B cell (primary cell): ENCODE measurements at regions not wholly inside any gene's neighbourhood (a gene's known extent, or its start where the extent isn't known, plus 50 kb on each side); places are given as distances from the start of the nearest gene placed in this dataset.

ENCODE experiments used
- ATAC-seq: fragments of 200-7000 bp; cut with Tn5 transposase; one replicate; pipeline ENCODE4 v1.10.0; 2021; ENCODE audit warnings: low read depth, mild to moderate bottlenecking, moderate number of reproducible peaks, moderate library complexity
- CTCF ChIA-PET: fragments of 350-600 bp; sonication (Branson Sonifier 250); formaldehyde crosslinking; loops from one replicate; lab custom pipeline; 2021; ENCODE audit warnings: antibody characterized with exemption, inconsistent platforms; lab: Charles Lee
- POLR2A ChIA-PET: fragments of 350-600 bp; sonication (Branson Sonifier 250); formaldehyde crosslinking; loops from one replicate; lab custom pipeline; 2021; ENCODE audit warnings: antibody characterized with exemption; lab: Charles Lee
- DNase-seq: peaks from one replicate; pipeline ENCODE4 v3.0.0; 2013
- H2AFZ ChIP-seq: 2 replicates; pipeline ENCODE4 v1.6.1; 2012; ENCODE audit warnings: mild to moderate bottlenecking, low read depth, low read length; ENCODE audit not compliant: insufficient read depth, poor library complexity, severe bottlenecking
- H3K27ac ChIP-seq, 2 donors: 1 replicate in 1 of 2; 2 replicates in 1 of 2; pipeline ENCODE4 v1.5.1; 2012 to 2013; ENCODE audit warnings: low read length in 2 of 2, mild to moderate bottlenecking in 2 of 2, moderate library complexity in 1 of 2
- H3K27me3 ChIP-seq, 4 experiments: fragments of 200-600 bp in 1 of 4; sonication (generic) in 1 of 4; replicated peaks in 1 of 4; 1 replicate in 2 of 4; 2 replicates in 2 of 4; pipeline versions ENCODE4 v1.6.1 to v1.7.0; 2013 to 2016; ENCODE audit warnings: low read length in 3 of 4, mild to moderate bottlenecking in 2 of 4, mixed read lengths in 1 of 4, moderate library complexity in 1 of 4; ENCODE audit not compliant: insufficient read depth in 4 of 4, control insufficient read depth in 3 of 4; ENCODE audit errors: control extremely low read depth in 1 of 4
- H3K36me3 ChIP-seq, 2 experiments: replicated peaks in 1 of 2; 1 replicate in 1 of 2; 2 replicates in 1 of 2; pipeline versions ENCODE4 v1.6.1 to v1.7.1; 2013; ENCODE audit warnings: low read length in 1 of 2; ENCODE audit not compliant: insufficient read depth in 2 of 2, control insufficient read depth in 1 of 2; ENCODE audit errors: control extremely low read depth in 1 of 2, extremely low read depth in 1 of 2
- H3K4me1 ChIP-seq, 2 donors: fragments of 200-600 bp in 1 of 2; sonication (generic) in 1 of 2; 1 replicate in 1 of 2; 2 replicates in 1 of 2; pipeline versions ENCODE4 v1.5.1 to v1.6.1; 2013 to 2017; ENCODE audit warnings: low read length in 2 of 2; ENCODE audit not compliant: control insufficient read depth in 2 of 2, insufficient read depth in 2 of 2
- H3K4me2 ChIP-seq: replicated peaks from 2 replicates; pipeline ENCODE3; 2012; ENCODE audit warnings: mild to moderate bottlenecking, low read depth, low read length; ENCODE audit not compliant: poor library complexity, severe bottlenecking
- H3K4me3 ChIP-seq, 5 experiments: fragments of 200-600 bp in 1 of 5; sonication (generic) in 1 of 5; 1 replicate in 3 of 5; 2 replicates in 2 of 5; pipeline versions ENCODE4 v1.5.1 to v1.7.0; 2011 to 2016; ENCODE audit warnings: low read length in 4 of 5, mild to moderate bottlenecking in 4 of 5, low read depth in 2 of 5, control low read depth in 1 of 5, moderate library complexity in 1 of 5; ENCODE audit not compliant: insufficient read depth in 1 of 5; ENCODE audit errors: control extremely low read depth in 1 of 5, extremely low read depth in 1 of 5
- H3K79me2 ChIP-seq: fragments of 200-600 bp; sonication (generic); one replicate; pipeline ENCODE4 v1.6.0; 2016; ENCODE audit warnings: low read length; ENCODE audit not compliant: control insufficient read depth, insufficient read depth
- H3K9ac ChIP-seq: fragments of 200-600 bp; sonication (generic); 2 replicates; pipeline ENCODE4 v1.6.1; 2017; ENCODE audit warnings: mild to moderate bottlenecking, low read length, moderate library complexity
- H3K9me3 ChIP-seq, 3 donors: one replicate each; pipeline versions ENCODE4 v1.6.1 to v1.7.1; 2013; ENCODE audit warnings: low read length in 2 of 3; ENCODE audit not compliant: control insufficient read depth in 2 of 3, insufficient read depth in 1 of 3; ENCODE audit errors: control extremely low read depth in 1 of 3
- H4K20me1 ChIP-seq: 2 replicates; pipeline ENCODE4 v1.6.0; 2012; ENCODE audit warnings: mild to moderate bottlenecking, low read length; ENCODE audit not compliant: insufficient read depth, control insufficient read depth, poor library complexity, severe bottlenecking
- H3K27ac Mint-ChIP-seq: one replicate; pipeline ENCODE4 v1.8.0; 2021; ENCODE audit warnings: mixed read lengths
- H3K27me3 Mint-ChIP-seq: one replicate; pipeline ENCODE4 v1.8.0; 2021; ENCODE audit warnings: mixed read lengths
- H3K4me1 Mint-ChIP-seq: one replicate; pipeline ENCODE4 v1.8.0; 2021; ENCODE audit warnings: mixed read lengths
- H3K4me3 Mint-ChIP-seq: one replicate; pipeline ENCODE4 v1.8.0; 2021; ENCODE audit warnings: mixed read lengths
- H3K9me3 Mint-ChIP-seq: one replicate; pipeline ENCODE4 v1.8.0; 2022; ENCODE audit warnings: mixed read lengths; ENCODE audit not compliant: insufficient read depth
- EZH2 ChIP-seq: IDR thresholded peaks from 2 replicates; pipeline ENCODE4 v1.6.1; 2012; ENCODE audit warnings: borderline replicate concordance, low read depth, mild to moderate bottlenecking, moderate library complexity, low read length; ENCODE audit not compliant: insufficient read depth, poor library complexity, severe bottlenecking
- WGBS: methylation state at CpG from one replicate; pipeline ENCODE4 v1.1.5; 2013; ENCODE audit warnings: missing lambda C conversion rate; ENCODE audit not compliant: insufficient coverage; 5-methylcytosine and 5-hydroxymethylcytosine counted together
- intact Hi-C: fragments of 100-400 bp; cut with micrococcal nuclease; formaldehyde crosslinking; loops from one replicate; pipeline ENCODE4 v1.10.0; 2022
- TF ChIP-seq, protein P1 (sequence below): fragments of 200-600 bp; IDR thresholded peaks from one replicate; pipeline ENCODE4 v1.8.0; 2022; ENCODE audit warnings: antibody characterized with exemption, mild to moderate bottlenecking

DNA sequence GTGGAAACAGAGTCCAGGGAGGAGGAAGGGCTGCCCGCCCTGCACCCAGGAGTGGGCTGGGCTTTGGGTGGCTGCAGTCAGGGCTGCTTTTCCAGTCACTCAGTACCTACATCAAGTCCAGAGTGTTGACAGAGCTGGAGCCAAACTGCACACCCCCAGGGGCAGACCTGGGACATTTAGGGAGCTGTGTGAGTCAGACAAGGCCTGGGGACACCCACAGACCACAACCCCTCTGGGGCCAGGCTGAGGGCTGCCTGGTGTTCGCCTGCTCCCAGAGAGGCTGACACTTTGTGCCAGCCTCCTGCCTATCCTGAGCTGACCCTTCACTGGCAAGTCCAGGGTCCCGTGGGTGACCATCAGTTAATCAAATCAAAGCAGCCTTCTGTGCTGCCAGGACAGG is 240.0 kb downstream of the BCOR start:
- Mint-ChIP-seq H3K4me3 (no peak overlapping the region), H3K9me3 (no peaks in the 10 kb centered on the region), H3K27ac (no peak overlapping the region), H3K27me3 (no peaks in the 10 kb centered on the region), H3K4me1 (peaks cover 45% of the 10 kb centered on the region)
- ATAC-seq (no peak), DNase-seq (no peak)
- no peaks in the 10 kb centered on the region for H3K27me3 ChIP-seq
- H2AFZ ChIP-seq: no peak overlapping the region
- ChIA-PET CTCF (no interaction called here), POLR2A (interaction anchor here (0.6 kb wide), 1 partner anchor 153 kb away, joined by 3 read pairs; no protein-coding TSS in a partner anchor)
- no peak overlapping the region for H3K4me3 ChIP-seq
- no peaks in the 10 kb centered on the region for H3K79me2 ChIP-seq
- TF ChIP-seq, protein P1, sequence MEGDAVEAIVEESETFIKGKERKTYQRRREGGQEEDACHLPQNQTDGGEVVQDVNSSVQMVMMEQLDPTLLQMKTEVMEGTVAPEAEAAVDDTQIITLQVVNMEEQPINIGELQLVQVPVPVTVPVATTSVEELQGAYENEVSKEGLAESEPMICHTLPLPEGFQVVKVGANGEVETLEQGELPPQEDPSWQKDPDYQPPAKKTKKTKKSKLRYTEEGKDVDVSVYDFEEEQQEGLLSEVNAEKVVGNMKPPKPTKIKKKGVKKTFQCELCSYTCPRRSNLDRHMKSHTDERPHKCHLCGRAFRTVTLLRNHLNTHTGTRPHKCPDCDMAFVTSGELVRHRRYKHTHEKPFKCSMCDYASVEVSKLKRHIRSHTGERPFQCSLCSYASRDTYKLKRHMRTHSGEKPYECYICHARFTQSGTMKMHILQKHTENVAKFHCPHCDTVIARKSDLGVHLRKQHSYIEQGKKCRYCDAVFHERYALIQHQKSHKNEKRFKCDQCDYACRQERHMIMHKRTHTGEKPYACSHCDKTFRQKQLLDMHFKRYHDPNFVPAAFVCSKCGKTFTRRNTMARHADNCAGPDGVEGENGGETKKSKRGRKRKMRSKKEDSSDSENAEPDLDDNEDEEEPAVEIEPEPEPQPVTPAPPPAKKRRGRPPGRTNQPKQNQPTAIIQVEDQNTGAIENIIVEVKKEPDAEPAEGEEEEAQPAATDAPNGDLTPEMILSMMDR: no peak
- TF ChIP-seq EZH2: no peak
- H3K9ac ChIP-seq: no peak overlapping the region
- no peaks in the 10 kb centered on the region for H3K9me3 ChIP-seq
- intact Hi-C loops: loop anchor here (5.0 to 10.0 kb wide), 2 partner anchors 315 to 1227 kb away; partner anchors contain the start of gene USP9X
- 58% methylated on average over 2 of the region's 3 CpGs for WGBS
- H3K4me1 ChIP-seq: peaks cover 29 to 38% of the 10 kb centered on the region in 2 donors
- no peak overlapping the region for H3K4me2 ChIP-seq
- H4K20me1 ChIP-seq: no peaks in the 10 kb centered on the region
- no peak overlapping the region for H3K27ac ChIP-seq
- H3K36me3 ChIP-seq: no peaks in the 10 kb centered on the region

DNA sequence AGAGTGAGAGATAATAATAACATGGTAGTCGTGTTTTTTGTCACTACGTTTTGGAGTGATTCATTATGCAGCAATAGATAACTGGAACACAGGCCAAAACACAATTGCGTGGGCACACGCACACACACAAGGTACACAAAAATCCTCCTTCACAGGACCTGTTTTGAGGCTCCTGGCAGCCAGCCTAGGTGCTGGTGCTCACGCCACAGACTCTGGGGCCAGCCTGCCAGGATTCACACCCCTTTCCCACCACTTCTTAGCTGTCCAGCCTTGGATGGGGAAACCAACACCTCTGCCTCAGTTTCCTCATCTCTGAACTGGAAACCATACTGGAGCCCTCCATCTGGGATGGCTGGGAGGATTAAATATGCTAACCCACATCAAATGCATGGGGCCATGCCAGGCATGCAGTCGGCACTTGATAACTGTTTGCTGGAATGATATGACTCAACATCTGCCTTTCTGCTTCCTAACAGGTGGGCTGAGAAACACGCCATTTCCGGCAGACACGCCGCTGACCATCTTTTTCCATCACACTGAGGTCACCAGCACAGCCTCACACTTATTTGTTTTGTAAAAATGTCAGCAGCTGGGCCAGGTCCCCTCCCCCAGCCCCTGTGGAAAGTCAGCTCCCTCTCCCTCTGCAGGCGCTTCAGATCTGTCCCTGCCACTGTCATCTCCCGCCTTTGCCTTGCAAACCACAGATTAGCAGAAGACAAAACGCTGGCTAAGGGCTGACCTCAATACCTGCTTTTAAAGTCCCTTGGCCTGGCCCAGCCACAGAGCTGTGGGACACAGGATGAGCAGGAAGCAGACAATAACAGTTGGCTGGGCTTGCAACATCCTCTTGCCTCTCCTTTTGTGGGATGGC is 237.5 kb downstream of the BCOR start:
- H3K4me1 Mint-ChIP-seq: peaks cover 30% of the 10 kb centered on the region
- 16% methylated on average over 9 of the region's 13 CpGs for WGBS
- H3K4me1 ChIP-seq: peaks cover 14 to 22% of the 10 kb centered on the region in 2 donors
- peak overlapping the region; percentile 82 for H3K27ac Mint-ChIP-seq
- peak overlapping the region; percentile 50 for H3K4me3 Mint-ChIP-seq
- H3K9ac ChIP-seq: no peak overlapping the region
- H4K20me1 ChIP-seq: no peaks in the 10 kb centered on the region
- H3K4me2 ChIP-seq: no peak overlapping the region
- no peaks in the 10 kb centered on the region for H3K36me3 ChIP-seq
- no peaks in the 10 kb centered on the region for H3K27me3 Mint-ChIP-seq
- H3K9me3 ChIP-seq: no peaks in the 10 kb centered on the region
- H3K9me3 Mint-ChIP-seq: no peaks in the 10 kb centered on the region
- intact Hi-C loops: loop anchor here (5.0 to 10.0 kb wide), 2 partner anchors 312 to 1225 kb away; partner anchors contain the start of gene USP9X
- H3K79me2 ChIP-seq: no peaks in the 10 kb centered on the region
- H3K4me3 ChIP-seq: no peak overlapping the region
- POLR2A ChIA-PET: no interaction called here
- CTCF ChIA-PET: no interaction called here
- H2AFZ ChIP-seq: no peak overlapping the region
- TF ChIP-seq, protein P1: no peak
- TF ChIP-seq EZH2: no peak
- ATAC-seq: peak; percentile 54
- H3K27me3 ChIP-seq: no peaks in the 10 kb centered on the region
- no peak overlapping the region for H3K27ac ChIP-seq
- DNase-seq: peak; percentile 18
